Activated naive CD8-positive, alpha-beta T cell treated with anti-CD3 and anti-CD28 coated beads for 36 hours (primary cell): ENCODE measurements at regions not wholly inside any gene's neighbourhood (a gene's known extent, or its start where the extent isn't known, plus 50 kb on each side); places are given as distances from the start of the nearest gene placed in this dataset.

Experiments
- DNase-seq: peaks from one replicate; pipeline ENCODE4 v3.0.0; 2021
- H3K27ac Mint-ChIP-seq: one replicate; pipeline ENCODE4 v1.8.0; 2022; ENCODE audit warnings: mild to moderate bottlenecking, moderate library complexity, mixed read lengths
- H3K27me3 Mint-ChIP-seq: one replicate; pipeline ENCODE4 v1.8.0; 2022; ENCODE audit warnings: mild to moderate bottlenecking, mixed read lengths
- H3K36me3 Mint-ChIP-seq: one replicate; pipeline ENCODE4 v1.8.0; 2021; ENCODE audit warnings: mild to moderate bottlenecking, mixed read lengths
- H3K4me1 Mint-ChIP-seq: one replicate; pipeline ENCODE4 v1.8.0; 2021; ENCODE audit warnings: mixed read lengths
- H3K4me3 Mint-ChIP-seq: one replicate; pipeline ENCODE4 v1.8.0; 2022; ENCODE audit warnings: mild to moderate bottlenecking, moderate library complexity, mixed read lengths
- H3K9me3 Mint-ChIP-seq: one replicate; pipeline ENCODE4 v1.8.0; 2022; ENCODE audit warnings: mixed read lengths

DNA sequence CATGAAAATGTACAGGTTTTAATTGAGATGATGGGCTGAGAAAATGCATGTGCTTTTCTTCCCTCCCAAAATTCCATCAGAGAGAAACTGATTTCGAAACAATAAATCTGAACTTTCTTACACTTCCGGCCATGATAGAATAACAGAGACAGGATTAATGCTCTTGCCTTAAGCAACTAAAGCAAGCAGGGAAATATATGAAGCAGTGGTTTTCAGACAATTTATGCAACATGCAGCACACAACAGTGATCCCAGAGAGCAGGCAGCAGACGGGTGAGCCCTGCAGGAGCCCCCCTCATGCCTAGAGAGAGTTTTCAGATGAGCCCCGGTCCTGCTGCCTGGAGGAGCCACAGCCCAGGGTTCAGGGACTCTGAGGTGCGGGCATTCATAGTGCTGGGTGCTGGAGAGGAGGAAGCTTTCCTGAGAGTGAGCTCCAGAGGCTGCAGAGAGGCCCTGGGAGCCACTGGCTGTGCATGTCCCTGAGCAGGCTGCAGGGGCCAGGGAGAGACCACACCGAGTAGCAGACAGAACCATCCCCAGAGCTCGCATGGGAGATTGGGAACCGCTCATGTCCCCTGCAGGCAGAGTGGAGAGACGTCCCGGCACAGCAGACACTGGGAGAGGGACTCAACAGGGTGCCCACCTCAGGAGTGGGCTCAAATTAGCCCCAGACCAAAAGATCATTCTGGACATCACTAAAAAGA, 143.5 kb downstream of the OLFM1 start:
- Mint-ChIP-seq H3K4me1 (no peaks in the 10 kb centered on the region), H3K4me3 (no peak overlapping the region), H3K9me3 (peaks cover 9% of the 10 kb centered on the region), H3K36me3 (no peaks in the 10 kb centered on the region), H3K27me3 (peaks cover 10% of the 10 kb centered on the region), H3K27ac (no peak overlapping the region)
- no peak for DNase-seq

DNA sequence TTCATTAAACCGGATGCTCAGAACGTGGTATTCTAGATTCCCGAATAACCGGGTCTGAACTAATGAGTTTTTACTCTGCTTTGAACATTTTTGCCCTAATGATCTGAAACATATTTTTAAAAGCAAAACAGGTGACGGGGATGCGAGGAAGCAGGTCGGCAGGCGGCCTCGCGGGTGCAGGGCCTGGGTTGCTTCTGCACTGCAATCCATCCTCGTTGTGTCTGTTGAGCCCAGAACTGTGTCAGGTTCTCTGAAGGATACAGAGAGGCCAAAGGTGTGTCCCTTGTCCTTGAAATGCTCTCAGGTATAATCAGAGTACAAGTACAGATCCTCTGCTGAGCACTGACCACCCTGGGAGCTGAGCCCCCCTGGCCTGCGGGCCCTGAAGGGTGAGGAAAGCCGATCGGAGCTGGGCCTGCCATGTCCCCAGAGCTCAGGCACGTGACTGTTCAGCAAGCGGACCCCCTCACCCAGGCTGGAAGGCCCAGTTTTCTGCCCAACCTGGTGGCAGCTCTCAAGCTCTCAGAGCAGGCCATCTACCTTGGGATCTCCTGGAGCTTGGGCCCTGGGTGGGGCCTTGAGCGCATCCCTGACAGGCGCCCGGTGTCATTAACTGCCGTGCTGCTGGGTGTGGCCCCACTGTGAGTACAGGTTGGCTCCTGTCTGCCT, 151.8 kb downstream of the OLFM1 start:
- DNase-seq, result no peak
- Mint-ChIP-seq H3K27ac (no peak overlapping the region), H3K4me3 (no peak overlapping the region), H3K27me3 (peaks cover 6% of the 10 kb centered on the region), H3K4me1 (no peaks in the 10 kb centered on the region), H3K36me3 (no peaks in the 10 kb centered on the region), H3K9me3 (peaks cover 1% of the 10 kb centered on the region)

DNA sequence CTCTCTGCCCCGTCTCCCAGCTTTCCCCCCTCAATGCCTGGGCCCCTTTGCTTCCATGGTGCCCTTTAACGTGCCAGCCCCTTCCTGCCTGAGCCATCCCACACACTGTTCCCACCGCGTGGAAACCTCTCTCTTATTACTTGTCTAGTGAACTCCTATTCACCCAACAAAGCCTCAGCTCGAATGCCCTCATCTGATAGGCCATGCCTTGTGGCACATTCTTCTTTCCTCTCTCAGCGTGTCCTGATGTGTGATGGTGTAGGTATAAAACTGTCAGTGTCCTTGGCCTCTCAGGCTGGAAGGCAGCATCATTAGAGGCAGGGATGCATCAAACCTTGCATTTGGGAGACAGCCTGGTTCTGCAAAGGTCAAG, 152.3 kb downstream of the OLFM1 start:
- Mint-ChIP-seq H3K27ac (no peak overlapping the region), H3K4me3 (no peak overlapping the region), H3K4me1 (no peaks in the 10 kb centered on the region), H3K9me3 (no peaks in the 10 kb centered on the region), H3K27me3 (peaks cover 6% of the 10 kb centered on the region), H3K36me3 (no peaks in the 10 kb centered on the region)
- no peak for DNase-seq

DNA sequence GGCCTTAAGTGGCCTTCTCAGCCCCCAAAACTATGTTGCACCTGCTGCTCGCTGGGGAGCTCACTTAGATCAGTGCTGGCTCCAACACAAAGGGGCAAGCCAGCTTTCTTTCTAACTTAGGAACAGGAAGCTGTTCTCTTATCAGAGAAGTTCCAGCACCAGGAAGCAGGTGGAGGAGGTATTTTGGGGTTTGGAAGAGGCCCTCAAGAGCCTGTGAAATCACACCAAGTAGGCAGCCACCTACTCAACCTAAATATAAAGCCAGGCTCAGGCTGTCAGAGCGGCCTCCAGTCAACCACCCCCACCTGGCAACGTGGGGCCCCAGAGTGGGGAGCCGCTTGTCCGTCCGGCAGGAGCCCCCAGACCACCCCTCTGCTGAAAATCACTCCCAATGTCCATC, 152.8 kb downstream of the OLFM1 start:
- no peak overlapping the region for H3K4me3 Mint-ChIP-seq
- peaks cover 10% of the 10 kb centered on the region for H3K27me3 Mint-ChIP-seq
- no peak overlapping the region for H3K27ac Mint-ChIP-seq
- H3K9me3 Mint-ChIP-seq, result no peaks in the 10 kb centered on the region
- no peak for DNase-seq
- H3K4me1 Mint-ChIP-seq, result no peaks in the 10 kb centered on the region
- H3K36me3 Mint-ChIP-seq, result no peaks in the 10 kb centered on the region

DNA sequence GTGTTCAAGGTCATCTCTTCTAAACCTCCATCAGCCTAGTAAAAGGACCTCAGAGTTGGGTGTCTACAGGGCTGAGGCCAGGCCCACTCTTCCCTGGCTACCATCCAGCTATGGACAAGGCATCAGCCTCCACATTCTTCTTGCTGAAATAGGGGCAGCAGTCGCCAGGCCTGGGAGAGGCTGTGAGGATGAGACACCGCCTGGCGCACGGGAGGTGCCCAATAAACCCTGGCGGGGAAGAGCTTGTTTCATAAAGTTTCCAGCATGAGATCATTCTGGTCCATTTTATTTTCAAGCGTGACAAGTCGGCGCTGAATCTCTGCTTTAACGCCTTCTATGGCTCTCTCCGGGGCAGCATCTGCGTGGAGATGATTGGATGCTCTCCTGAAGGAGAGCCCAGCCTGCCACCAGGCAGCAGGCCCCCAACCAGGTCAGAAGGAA, 153.4 kb downstream of the OLFM1 start:
- Mint-ChIP-seq H3K4me1 (no peaks in the 10 kb centered on the region), H3K4me3 (no peak overlapping the region), H3K36me3 (no peaks in the 10 kb centered on the region), H3K27me3 (peaks cover 6% of the 10 kb centered on the region), H3K27ac (no peak overlapping the region), H3K9me3 (no peaks in the 10 kb centered on the region)
- no peak for DNase-seq

DNA sequence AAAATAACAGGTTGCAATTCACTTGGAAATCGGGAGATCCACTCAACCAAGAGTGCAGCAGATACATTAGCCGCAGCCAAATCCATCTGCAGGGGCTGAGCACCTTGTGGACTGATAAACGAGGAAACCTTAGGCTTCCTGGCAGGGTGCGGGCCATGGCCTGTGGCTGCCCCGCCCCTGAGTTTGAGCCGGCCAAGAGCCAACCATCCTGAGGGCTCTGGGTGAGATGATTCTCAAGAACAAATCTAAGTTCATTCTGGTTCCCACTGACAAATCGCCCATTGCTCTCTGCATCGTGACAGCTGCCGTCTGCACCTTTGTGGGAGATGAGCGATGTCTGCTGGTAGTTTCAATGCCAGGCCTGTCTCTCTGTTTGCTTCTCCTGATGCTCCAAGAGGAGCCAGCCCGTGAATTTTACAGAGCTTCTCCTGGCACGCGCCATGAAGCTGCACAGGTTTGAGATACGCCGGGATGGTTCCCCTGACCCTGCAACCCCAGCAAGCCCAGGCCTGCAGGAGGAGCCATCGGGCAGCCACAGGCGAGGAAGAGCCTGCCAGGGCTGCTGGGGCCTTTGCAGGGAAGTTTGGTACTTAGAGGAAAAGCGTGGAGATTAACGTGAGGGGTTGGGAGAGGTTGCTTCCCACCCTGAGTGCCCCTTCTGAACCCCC, 154.0 kb downstream of the OLFM1 start:
- H3K9me3 Mint-ChIP-seq, result no peaks in the 10 kb centered on the region
- no peaks in the 10 kb centered on the region for H3K36me3 Mint-ChIP-seq

DNA sequence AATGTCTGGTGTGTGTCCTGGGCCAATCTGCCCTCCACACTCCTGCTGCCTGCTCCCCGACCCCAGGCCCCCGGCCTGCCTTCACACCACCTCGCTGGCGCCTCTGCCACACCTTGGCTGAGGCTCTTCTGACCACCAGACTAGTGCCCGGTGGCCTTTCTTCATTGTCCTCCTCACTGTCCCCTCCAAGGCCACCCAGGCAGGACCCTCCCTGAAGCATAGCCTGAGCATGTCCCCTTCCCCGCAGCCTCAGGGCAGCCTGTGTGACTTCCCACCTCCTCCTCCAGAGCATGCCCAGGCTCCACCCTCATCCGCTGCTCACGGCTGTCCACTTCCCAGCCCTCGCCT, 154.6 kb downstream of the OLFM1 start:
- Mint-ChIP-seq H3K4me3 (no peak overlapping the region), H3K27ac (no peak overlapping the region), H3K36me3 (no peaks in the 10 kb centered on the region), H3K9me3 (no peaks in the 10 kb centered on the region), H3K27me3 (peaks cover 9% of the 10 kb centered on the region), H3K4me1 (no peaks in the 10 kb centered on the region)
- DNase-seq, result no peak

More for the DNA sequence above, 154.0 kb downstream of the OLFM1 start:
- no peak for DNase-seq
- peaks cover 9% of the 10 kb centered on the region for H3K27me3 Mint-ChIP-seq
- H3K4me3 Mint-ChIP-seq, result no peak overlapping the region
- no peaks in the 10 kb centered on the region for H3K4me1 Mint-ChIP-seq
- no peak overlapping the region for H3K27ac Mint-ChIP-seq

DNA sequence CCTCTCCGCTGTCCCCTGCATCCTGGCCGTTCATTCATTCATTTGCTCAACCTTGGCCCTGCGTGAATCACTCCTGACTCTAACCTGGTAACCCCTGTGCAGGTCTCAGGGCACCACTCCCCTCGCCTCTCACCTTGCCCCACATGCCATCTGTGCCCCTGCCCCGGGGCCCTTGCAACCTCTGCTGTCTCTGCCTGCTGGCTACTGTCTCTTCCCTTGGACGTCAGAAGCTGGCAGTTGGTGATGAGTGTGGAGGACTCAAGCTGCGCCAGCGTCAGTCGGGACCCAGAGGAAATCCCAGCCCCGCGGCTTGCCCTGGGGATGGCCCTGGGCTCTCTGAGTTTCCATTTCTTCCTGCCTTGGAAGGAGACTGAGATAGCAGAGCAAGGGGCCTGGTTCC, 154.9 kb downstream of the OLFM1 start:
- peaks cover 9% of the 10 kb centered on the region for H3K27me3 Mint-ChIP-seq
- H3K4me1 Mint-ChIP-seq, result no peaks in the 10 kb centered on the region
- no peak overlapping the region for H3K4me3 Mint-ChIP-seq
- H3K27ac Mint-ChIP-seq, result no peak overlapping the region
- no peak for DNase-seq
- no peaks in the 10 kb centered on the region for H3K9me3 Mint-ChIP-seq
- H3K36me3 Mint-ChIP-seq, result no peaks in the 10 kb centered on the region

DNA sequence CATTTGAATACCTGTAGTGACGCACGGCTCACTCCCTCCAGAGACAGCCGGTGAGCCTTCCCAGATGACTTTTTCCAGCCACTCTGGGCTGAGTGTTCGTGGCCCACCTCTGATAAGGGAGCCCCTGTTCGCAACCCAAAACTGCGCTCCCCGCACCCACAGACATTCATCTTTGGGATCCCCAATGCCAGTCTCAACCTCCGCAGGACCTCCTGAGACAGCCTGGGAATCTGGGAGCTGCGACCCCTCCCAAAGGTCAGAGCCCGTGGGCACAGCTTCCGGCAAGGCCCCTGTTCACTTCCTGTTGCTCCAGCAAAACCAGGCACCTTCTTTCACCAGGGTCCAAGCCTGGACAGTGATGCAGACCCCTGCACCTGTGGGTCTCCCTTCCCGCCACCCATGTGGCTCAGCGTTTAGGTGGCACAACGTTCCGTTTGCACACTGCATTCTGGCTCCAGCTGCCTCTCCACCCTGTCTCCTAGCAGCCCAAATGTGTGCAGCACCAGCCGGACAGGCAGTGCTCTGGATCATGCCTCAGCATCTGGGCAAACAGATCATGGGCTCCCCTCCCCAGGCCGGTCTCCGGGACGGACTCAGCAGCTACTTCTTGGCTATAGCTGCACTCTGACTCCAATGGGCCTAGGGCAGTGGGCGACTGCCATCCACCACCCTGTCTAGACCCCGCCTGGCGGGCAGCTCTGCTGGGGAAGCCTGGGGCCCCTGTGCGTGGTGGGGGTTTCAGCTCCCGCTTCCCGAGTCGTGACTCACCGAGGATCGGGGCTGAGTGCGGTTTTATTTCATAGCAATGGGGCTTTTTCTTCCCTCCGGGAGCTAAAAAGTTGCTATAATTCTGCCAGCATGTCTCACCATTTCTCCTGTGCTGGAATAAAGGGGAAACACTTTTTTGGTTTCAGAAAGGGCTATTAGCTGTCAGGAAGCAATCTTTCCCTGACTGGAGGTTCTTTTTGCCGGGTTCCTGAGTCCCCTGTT, 156.0 kb downstream of the OLFM1 start:
- Mint-ChIP-seq H3K36me3 (no peaks in the 10 kb centered on the region), H3K27me3 (peaks cover 9% of the 10 kb centered on the region), H3K4me1 (no peaks in the 10 kb centered on the region), H3K4me3 (no peak overlapping the region), H3K27ac (no peak overlapping the region), H3K9me3 (no peaks in the 10 kb centered on the region)
- no peak for DNase-seq

DNA sequence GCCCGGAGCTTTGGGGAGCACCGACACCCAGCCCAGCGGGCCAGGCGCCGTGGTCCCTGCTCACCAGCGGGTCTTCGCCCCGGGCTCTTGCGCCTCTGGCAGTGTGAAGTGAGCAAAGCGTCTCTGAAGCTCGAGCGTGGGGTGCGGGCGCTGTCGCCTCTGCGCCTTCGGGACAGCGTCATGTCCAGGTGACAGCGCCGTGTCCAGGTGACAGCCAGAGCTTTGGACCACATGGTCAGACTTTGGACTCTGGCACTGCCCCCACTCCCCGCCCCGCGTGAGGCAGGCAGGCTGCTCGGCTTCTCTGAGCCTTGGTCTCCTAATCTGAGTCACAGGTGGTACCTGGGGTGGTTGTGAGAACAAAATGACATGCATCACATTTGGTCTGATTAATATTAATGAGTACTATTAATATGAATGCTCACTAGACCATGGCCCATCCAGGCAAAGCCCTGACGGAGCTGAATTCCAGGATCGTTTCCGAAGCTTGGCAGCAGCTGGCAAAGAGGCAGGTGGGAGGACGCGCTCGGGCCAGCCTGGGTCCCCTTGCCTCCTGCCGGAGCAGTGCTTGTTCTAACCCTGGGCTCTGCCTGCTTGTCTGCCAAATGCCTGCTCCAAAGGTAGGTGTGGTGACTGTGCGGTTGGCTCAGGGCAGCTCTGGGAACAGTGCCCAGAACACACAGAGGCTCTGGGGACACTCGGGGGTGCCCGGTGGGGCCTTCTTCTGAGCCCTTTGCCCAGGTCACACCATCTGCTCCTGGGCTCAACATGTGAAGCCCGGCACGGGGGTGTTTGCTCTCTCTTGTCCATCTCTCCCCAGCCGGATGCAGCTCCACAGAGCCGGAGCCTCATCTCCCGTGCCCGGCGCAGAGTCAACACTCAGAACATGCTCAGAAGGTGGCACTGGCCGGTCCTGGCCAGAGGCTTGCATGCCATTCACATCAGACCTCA, 157.1 kb downstream of the OLFM1 start:
- no peaks in the 10 kb centered on the region for H3K36me3 Mint-ChIP-seq
- peaks cover 9% of the 10 kb centered on the region for H3K27me3 Mint-ChIP-seq
- H3K9me3 Mint-ChIP-seq, result no peaks in the 10 kb centered on the region
- no peak overlapping the region for H3K27ac Mint-ChIP-seq
- H3K4me1 Mint-ChIP-seq, result no peaks in the 10 kb centered on the region
- no peak overlapping the region for H3K4me3 Mint-ChIP-seq
- no peak for DNase-seq

DNA sequence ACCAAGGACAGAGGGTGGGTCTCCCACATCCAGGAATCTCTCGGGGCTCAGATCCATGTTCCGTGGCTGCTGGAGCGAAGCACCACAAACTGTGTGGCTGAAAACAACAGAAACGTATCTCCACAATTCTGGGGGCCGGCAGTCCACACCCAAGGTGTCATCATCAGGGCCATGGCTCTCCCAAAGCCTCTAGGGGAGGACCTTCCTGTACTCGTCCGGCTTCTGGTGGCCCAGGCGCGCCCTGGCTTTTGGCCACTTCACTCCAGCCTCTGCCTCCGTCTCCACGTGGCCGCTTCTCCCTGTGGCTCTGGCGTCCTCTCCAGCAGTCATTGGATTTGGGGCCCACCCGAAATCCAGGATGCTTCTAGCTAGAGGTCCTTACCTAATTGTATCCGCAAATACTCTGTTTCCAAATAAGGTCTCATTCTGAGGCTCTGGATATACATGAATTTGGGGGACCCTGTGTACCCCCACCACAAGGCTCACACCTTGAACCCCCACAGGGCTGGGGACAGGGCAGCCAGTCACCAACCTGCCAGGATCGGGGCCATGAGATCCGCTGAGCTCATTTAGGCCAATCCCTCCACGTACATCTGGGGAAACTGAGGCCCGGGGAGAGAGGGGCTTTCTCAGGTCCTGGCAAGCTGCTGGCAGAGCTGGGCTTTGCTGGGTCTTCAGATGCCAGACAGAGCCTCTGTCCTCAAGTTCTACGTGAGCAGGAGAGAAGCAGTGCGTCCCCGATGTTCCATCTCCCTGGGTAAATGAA, 158.2 kb downstream of the OLFM1 start:
- no peaks in the 10 kb centered on the region for H3K9me3 Mint-ChIP-seq
- no peaks in the 10 kb centered on the region for H3K4me1 Mint-ChIP-seq
- no peak overlapping the region for H3K4me3 Mint-ChIP-seq
- no peaks in the 10 kb centered on the region for H3K36me3 Mint-ChIP-seq
- no peak for DNase-seq
- H3K27me3 Mint-ChIP-seq, result peaks cover 9% of the 10 kb centered on the region
- no peak overlapping the region for H3K27ac Mint-ChIP-seq

DNA sequence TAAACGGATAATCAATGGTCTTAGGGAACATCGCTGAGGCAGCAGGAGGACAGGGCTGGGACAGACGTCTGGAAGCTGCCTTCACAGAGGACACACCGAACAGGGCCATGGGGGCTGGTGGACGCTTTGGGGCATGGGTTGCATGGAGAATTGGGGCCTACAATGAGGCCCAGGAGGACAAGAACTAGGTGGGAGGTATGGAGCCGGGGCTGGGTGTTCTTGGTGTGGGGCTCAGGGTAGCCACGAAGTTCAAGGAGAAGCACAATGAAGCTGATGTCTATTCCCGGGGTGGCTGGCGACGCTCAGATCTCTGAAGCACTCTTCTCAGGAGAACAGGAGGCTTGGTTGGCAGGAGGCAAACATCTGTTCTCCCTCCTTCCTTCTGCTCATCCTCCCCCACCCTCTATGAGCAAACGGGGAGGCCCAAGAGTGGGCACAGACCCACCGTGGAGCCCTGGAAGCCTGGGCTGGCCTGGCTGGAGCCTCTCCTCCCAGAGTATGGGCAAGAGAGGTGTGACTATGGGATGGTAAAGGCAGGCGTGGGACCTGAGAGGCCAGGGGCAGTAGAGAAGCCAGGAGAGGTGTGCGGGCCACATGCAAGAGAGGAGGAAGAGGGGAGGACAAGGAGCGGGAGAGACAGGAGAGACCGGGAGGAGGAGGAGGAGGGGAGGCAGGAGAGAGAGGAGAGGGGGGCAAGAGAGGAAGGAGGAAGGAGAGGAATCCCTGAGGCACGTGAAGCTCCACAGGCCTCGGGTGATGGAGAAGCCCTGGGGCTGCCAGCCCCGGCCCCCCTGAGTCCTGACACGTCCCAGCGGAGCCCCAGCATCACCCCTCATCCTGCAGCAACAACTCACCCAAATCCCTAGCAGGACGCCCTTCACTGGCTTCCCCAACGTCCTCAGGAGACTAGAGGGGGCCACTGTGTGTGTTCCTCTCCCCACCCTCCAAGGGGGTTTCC, 159.1 kb downstream of the OLFM1 start:
- H3K9me3 Mint-ChIP-seq, result no peaks in the 10 kb centered on the region
- H3K4me3 Mint-ChIP-seq, result no peak overlapping the region
- no peaks in the 10 kb centered on the region for H3K36me3 Mint-ChIP-seq
- no peaks in the 10 kb centered on the region for H3K4me1 Mint-ChIP-seq
- DNase-seq, result no peak
- H3K27me3 Mint-ChIP-seq, result peaks cover 9% of the 10 kb centered on the region
- no peak overlapping the region for H3K27ac Mint-ChIP-seq
